ENCODE measurements at regions not wholly inside any gene's neighbourhood (a gene's known extent, or its start where the extent isn't known, plus 50 kb on each side); places are given as distances from the start of the nearest gene placed in this dataset.
A peak's percentile ranks its signal among the peaks of the same experiment; 100 is the strongest.

- H3K36me3 ChIP-seq, result no peaks in the 10 kb centered on the region
- no peak overlapping the region for H3K4me3 ChIP-seq
- intact Hi-C loops (cut with DNase I; ENCODE audit: low total_unique reads), result no loop called here
- WGBS, 5 donors, result 57 to 90% (median 62%) methylated on average over 4 of the region's 4 CpGs
- no peaks in the 10 kb centered on the region for H3K27me3 ChIP-seq
- no peaks in the 10 kb centered on the region for H3K4me1 ChIP-seq
- no peak overlapping the region for H3K27ac ChIP-seq
- TF ChIP-seq EP300 (IDR thresholded peaks at IDR 0.05) (no peak), POLR2A (IDR thresholded peaks at IDR 0.05) (no peak), CTCF (IDR thresholded peaks at IDR 0.05) (no peak)
- peak in 1 of 2 donors; percentile 1 for DNase-seq
- peaks cover 0 to 24% (median 6%) of the 10 kb centered on the region in 4 donors for H3K9me3 ChIP-seq
Measured at GRCh38 chr6:102417368-102417998, 1024.0 kb downstream of the GRIK2 start.

GRCh38 chr6:102415891-102416290, 1022.4 kb downstream of the GRIK2 start:
- Histone ChIP-seq H3K27ac (no peak overlapping the region), H3K4me3 (no peak overlapping the region), H3K36me3 (no peaks in the 10 kb centered on the region), H3K4me1 (no peaks in the 10 kb centered on the region), H3K9me3 (peaks cover 0 to 24% (median 6%) of the 10 kb centered on the region in 4 donors), H3K27me3 (no peaks in the 10 kb centered on the region)
- TF ChIP-seq POLR2A (IDR thresholded peaks at IDR 0.05), result no peak
- TF ChIP-seq POLR2AphosphoS5 (IDR thresholded peaks at IDR 0.05), result no peak
- no peak for TF ChIP-seq EP300 (IDR thresholded peaks at IDR 0.05)
- TF ChIP-seq CTCF (IDR thresholded peaks at IDR 0.05), result no peak
- DNase-seq, result no peak
- intact Hi-C loops (cut with DNase I; ENCODE audit: low total_unique reads), result no loop called here
- 67 to 78% (median 69%) methylated on average over 1 of the region's 1 CpG for WGBS, 5 donors

- WGBS, 5 donors, result 66 to 80% (median 72%) methylated on average over 3 of the region's 3 CpGs
- Histone ChIP-seq H3K9me3 (peaks cover 0 to 8% (median 0%) of the 10 kb centered on the region in 4 donors), H3K36me3 (no peaks in the 10 kb centered on the region), H3K27me3 (no peaks in the 10 kb centered on the region), H3K4me3 (no peak overlapping the region), H3K27ac (no peak overlapping the region), H3K4me1 (no peaks in the 10 kb centered on the region)
- intact Hi-C loops (cut with DNase I; ENCODE audit: low total_unique reads), result no loop called here
- no peak for DNase-seq
- TF ChIP-seq POLR2AphosphoS5 (IDR thresholded peaks at IDR 0.05) (no peak), EP300 (IDR thresholded peaks at IDR 0.05) (no peak), CTCF (IDR thresholded peaks at IDR 0.05) (no peak), POLR2A (IDR thresholded peaks at IDR 0.05) (no peak)
Measured at GRCh38 chr6:102411796-102412195, 1018.3 kb downstream of the GRIK2 start.

- H3K27ac ChIP-seq, result no peak overlapping the region
- no peak for DNase-seq
- intact Hi-C loops (cut with DNase I; ENCODE audit: low total_unique reads), result no loop called here
- no peak for TF ChIP-seq POLR2A (IDR thresholded peaks at IDR 0.05)
- no peak for TF ChIP-seq CTCF (IDR thresholded peaks at IDR 0.05)
- no peak for TF ChIP-seq POLR2AphosphoS5 (IDR thresholded peaks at IDR 0.05)
- no peak overlapping the region for H3K4me3 ChIP-seq
- WGBS, 5 donors, result 76 to 89% (median 84%) methylated on average over 4 of the region's 4 CpGs
- no peaks in the 10 kb centered on the region for H3K36me3 ChIP-seq
- no peaks in the 10 kb centered on the region for H3K4me1 ChIP-seq
- H3K9me3 ChIP-seq, result no peaks in the 10 kb centered on the region
- no peaks in the 10 kb centered on the region for H3K27me3 ChIP-seq
Measured at GRCh38 chr6:102407886-102408741, 1014.6 kb downstream of the GRIK2 start.
